ENCODE measurements at regions not wholly inside any gene's neighbourhood (a gene's known extent, or its start where the extent isn't known, plus 50 kb on each side); places are given as distances from the start of the nearest gene placed in this dataset.

DNA sequence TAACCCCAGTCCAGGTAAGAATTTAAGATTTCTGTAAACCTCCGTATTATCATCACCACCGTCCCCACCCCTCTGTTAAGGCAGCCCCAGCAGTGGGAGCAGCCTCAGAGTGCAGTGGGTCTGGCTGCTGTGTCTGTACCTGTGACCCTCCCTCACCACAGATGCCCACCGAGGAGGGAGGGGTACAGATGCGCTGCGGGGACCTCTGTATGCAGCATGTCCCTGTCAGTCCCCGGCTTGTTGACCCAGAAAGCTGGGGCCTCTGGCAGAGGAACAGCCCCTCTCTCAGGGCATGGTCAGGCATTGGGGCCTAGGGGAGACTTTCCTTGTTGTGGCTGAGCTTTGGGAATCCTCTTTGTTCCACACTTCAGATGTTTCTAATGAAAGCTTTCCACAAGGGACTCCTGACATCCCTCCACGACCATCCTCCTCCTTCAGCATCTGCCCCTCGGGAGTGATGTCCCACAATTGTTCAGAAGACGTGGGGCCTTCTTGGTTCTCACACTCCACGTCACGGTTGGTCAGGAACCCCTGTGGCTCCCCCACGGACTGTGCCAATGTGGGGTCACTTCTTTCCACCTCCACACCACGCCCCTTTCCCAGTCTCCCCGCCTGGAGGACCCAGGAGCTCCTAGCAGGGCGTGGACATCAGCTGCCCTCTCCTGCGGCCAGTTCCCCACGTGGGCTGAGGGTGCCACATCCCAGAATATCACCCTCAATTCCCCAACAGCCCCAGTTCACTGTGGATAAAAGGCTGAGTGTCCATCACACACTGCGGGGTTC, 384.2 kb upstream of the MYT1L start:
- H3K27ac ChIP-seq = no peak overlapping the region
- H3K9me2 ChIP-seq (replicated peaks; ENCODE audit: insufficient read depth) = no peaks in the 10 kb centered on the region
- H3K27me3 ChIP-seq = no peaks in the 10 kb centered on the region
- H3K4me1 ChIP-seq (ENCODE audit: insufficient read depth) = no peaks in the 10 kb centered on the region
- no peak overlapping the region for H2AFZ ChIP-seq
- H4K20me1 ChIP-seq (ENCODE audit: insufficient read depth, poor library complexity, severe bottlenecking) = no peaks in the 10 kb centered on the region
- no peak for DNase-seq (ENCODE audit: low spot score)
- H3K9me3 ChIP-seq (ENCODE audit: low read depth) = no peaks in the 10 kb centered on the region
- TF ChIP-seq, protein P1, sequence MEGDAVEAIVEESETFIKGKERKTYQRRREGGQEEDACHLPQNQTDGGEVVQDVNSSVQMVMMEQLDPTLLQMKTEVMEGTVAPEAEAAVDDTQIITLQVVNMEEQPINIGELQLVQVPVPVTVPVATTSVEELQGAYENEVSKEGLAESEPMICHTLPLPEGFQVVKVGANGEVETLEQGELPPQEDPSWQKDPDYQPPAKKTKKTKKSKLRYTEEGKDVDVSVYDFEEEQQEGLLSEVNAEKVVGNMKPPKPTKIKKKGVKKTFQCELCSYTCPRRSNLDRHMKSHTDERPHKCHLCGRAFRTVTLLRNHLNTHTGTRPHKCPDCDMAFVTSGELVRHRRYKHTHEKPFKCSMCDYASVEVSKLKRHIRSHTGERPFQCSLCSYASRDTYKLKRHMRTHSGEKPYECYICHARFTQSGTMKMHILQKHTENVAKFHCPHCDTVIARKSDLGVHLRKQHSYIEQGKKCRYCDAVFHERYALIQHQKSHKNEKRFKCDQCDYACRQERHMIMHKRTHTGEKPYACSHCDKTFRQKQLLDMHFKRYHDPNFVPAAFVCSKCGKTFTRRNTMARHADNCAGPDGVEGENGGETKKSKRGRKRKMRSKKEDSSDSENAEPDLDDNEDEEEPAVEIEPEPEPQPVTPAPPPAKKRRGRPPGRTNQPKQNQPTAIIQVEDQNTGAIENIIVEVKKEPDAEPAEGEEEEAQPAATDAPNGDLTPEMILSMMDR (IDR thresholded peaks at IDR 0.05; ENCODE audit: poor library complexity) = no peak
- TF ChIP-seq EZH2 (IDR thresholded peaks at IDR 0.05; ENCODE audit: borderline replicate concordance) = no peak
- TF ChIP-seq EZH2phosphoT487 (IDR thresholded peaks at IDR 0.05; ENCODE audit: low read depth, severe bottlenecking, unreplicated experiment) = no peak
- no peaks in the 10 kb centered on the region for H3K79me2 ChIP-seq
- no peak overlapping the region for H3K4me2 ChIP-seq
- 81% methylated on average over 18 of the region's 18 CpGs for WGBS (ENCODE audit: low lambda C conversion rate, missing lambda C conversion rate)
- H3K4me3 ChIP-seq = no peak overlapping the region
- H3K36me3 ChIP-seq (replicated peaks; ENCODE audit: insufficient read depth, low read depth) = no peaks in the 10 kb centered on the region

DNA sequence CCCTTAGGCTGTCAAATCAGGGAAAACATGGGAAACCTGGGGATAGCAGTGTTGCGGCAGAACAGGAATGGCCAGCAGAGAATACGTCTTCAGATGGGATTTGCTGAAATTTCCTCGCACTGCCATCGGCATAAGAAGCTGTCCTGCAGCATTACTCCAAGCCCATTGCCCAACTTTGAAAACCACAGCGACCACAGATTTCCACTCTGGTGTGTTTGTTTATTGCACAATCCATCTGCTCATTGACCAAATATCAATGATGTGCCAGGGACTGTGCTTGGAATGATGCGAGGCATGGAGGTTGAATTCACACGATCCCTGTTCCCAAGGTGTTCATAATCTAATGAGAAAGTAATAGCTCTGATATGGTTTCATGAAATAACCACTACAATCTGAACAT, 383.3 kb upstream of the MYT1L start:
- 89% methylated on average over 7 of the region's 7 CpGs for WGBS (ENCODE audit: low lambda C conversion rate, missing lambda C conversion rate)
- no peaks in the 10 kb centered on the region for H3K79me2 ChIP-seq
- no peaks in the 10 kb centered on the region for H3K36me3 ChIP-seq (replicated peaks; ENCODE audit: insufficient read depth, low read depth)
- H3K4me2 ChIP-seq = no peak overlapping the region
- no peak overlapping the region for H3K27ac ChIP-seq
- TF ChIP-seq EZH2 (IDR thresholded peaks at IDR 0.05; ENCODE audit: borderline replicate concordance) = no peak
- TF ChIP-seq, protein P1 (IDR thresholded peaks at IDR 0.05; ENCODE audit: poor library complexity) = no peak
- no peaks in the 10 kb centered on the region for H3K9me2 ChIP-seq (replicated peaks; ENCODE audit: insufficient read depth)
- DNase-seq (ENCODE audit: low spot score) = no peak
- no peaks in the 10 kb centered on the region for H3K9me3 ChIP-seq (ENCODE audit: low read depth)
- no peaks in the 10 kb centered on the region for H3K27me3 ChIP-seq
- no peaks in the 10 kb centered on the region for H4K20me1 ChIP-seq (ENCODE audit: insufficient read depth, poor library complexity, severe bottlenecking)
- no peaks in the 10 kb centered on the region for H3K4me1 ChIP-seq (ENCODE audit: insufficient read depth)
- H3K4me3 ChIP-seq = no peak overlapping the region
- H2AFZ ChIP-seq = no peak overlapping the region

DNA sequence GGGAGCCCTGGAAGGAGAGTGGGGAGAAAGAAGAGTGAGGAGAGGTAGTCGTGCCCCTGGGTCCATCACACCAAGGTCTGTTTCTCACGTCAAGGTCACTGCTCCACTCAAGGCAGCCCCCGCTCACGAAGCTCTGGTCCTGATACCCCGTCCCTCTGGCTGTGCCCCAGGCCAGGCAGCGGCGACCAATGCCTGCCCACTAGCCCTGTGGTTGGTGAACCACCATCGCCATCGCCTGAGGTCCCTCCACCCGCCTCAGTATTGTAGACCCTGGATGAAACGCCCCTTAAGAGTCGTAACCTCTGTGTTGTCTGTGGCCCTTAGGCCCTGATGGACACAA, 378.3 kb upstream of the MYT1L start:
- 92% methylated on average over 10 of the region's 12 CpGs for WGBS (ENCODE audit: low lambda C conversion rate, missing lambda C conversion rate)
- DNase-seq (ENCODE audit: low spot score) = no peak
- no peaks in the 10 kb centered on the region for H3K79me2 ChIP-seq
- no peaks in the 10 kb centered on the region for H3K9me3 ChIP-seq (ENCODE audit: low read depth)
- TF ChIP-seq, protein P1 (IDR thresholded peaks at IDR 0.05; ENCODE audit: poor library complexity) = no peak
- TF ChIP-seq EZH2 (IDR thresholded peaks at IDR 0.05; ENCODE audit: borderline replicate concordance) (no peak), EZH2phosphoT487 (IDR thresholded peaks at IDR 0.05; ENCODE audit: low read depth, severe bottlenecking, unreplicated experiment) (no peak)
- no peaks in the 10 kb centered on the region for H3K9me2 ChIP-seq (replicated peaks; ENCODE audit: insufficient read depth)
- H3K36me3 ChIP-seq (replicated peaks; ENCODE audit: insufficient read depth, low read depth) = no peaks in the 10 kb centered on the region
- H3K27ac ChIP-seq = no peak overlapping the region
- no peak overlapping the region for H3K4me3 ChIP-seq
- H3K4me2 ChIP-seq = no peak overlapping the region
- no peaks in the 10 kb centered on the region for H4K20me1 ChIP-seq (ENCODE audit: insufficient read depth, poor library complexity, severe bottlenecking)
- no peaks in the 10 kb centered on the region for H3K4me1 ChIP-seq (ENCODE audit: insufficient read depth)
- no peaks in the 10 kb centered on the region for H3K27me3 ChIP-seq
- no peak overlapping the region for H2AFZ ChIP-seq
